HG03025 (cell line): ENCODE measurements at regions not wholly inside any gene's neighbourhood (a gene's known extent, or its start where the extent isn't known, plus 50 kb on each side); places are given as distances from the start of the nearest gene placed in this dataset.

Experiments used
- ATAC-seq: cut with Tn5 transposase; IDR thresholded peaks from one replicate; pipeline ENCODE4 v1.9.1; 2021; ENCODE audit warnings: mild to moderate bottlenecking, moderate library complexity; ENCODE audit not compliant: unreplicated experiment, low FRiP score

GRCh38 chr12:73308747-73309146 lies 1036.6 kb downstream of the TRHDE start:
- no peak for ATAC-seq

- no peak for ATAC-seq
These were observed 1049.1 kb downstream of the TRHDE start for GRCh38 chr12:73321319-73321718.

GRCh38 chr12:73321776-73322175 lies 1049.6 kb downstream of the TRHDE start:
- ATAC-seq: no peak

- ATAC-seq: no peak
These were observed 1058.6 kb downstream of the TRHDE start for GRCh38 chr12:73330584-73331351.

GRCh38 chr12:73341559-73342247 lies 1069.5 kb downstream of the TRHDE start:
- no peak for ATAC-seq

GRCh38 chr12:73342733-73343132 lies 1070.6 kb downstream of the TRHDE start:
- no peak for ATAC-seq

- no peak for ATAC-seq
These were observed 1080.7 kb downstream of the TRHDE start for GRCh38 chr12:73352826-73353225.

- ATAC-seq: no peak
These were observed 1089.1 kb downstream of the TRHDE start for GRCh38 chr12:73361156-73361863.

- no peak for ATAC-seq
These were observed 1089.7 kb downstream of the TRHDE start for GRCh38 chr12:73361864-73362230.

- ATAC-seq: no peak
These were observed 1090.5 kb downstream of the TRHDE start for GRCh38 chr12:73362666-73363065.

GRCh38 chr12:73372856-73373255 lies 1100.7 kb downstream of the TRHDE start:
- ATAC-seq: no peak

- ATAC-seq: no peak
These were observed 1102.2 kb downstream of the TRHDE start for GRCh38 chr12:73374360-73374759.

GRCh38 chr12:73383584-73384222 lies 1111.5 kb downstream of the TRHDE start:
- no peak for ATAC-seq

- ATAC-seq: no peak
These were observed 1112.4 kb downstream of the TRHDE start for GRCh38 chr12:73384592-73384991.

- no peak for ATAC-seq
These were observed 1118.1 kb downstream of the TRHDE start for GRCh38 chr12:73390261-73390660.

- ATAC-seq: no peak
These were observed 1124.6 kb upstream of the ATXN7L3B start for GRCh38 chr12:73413051-73413450.

GRCh38 chr12:73413974-73414373 lies 1123.7 kb upstream of the ATXN7L3B start:
- ATAC-seq: no peak

- no peak for ATAC-seq
These were observed 1122.7 kb upstream of the ATXN7L3B start for GRCh38 chr12:73414926-73415325.

- ATAC-seq: no peak
These were observed 1119.1 kb upstream of the ATXN7L3B start for GRCh38 chr12:73418541-73418940.

- no peak for ATAC-seq
These were observed 1115.8 kb upstream of the ATXN7L3B start for GRCh38 chr12:73421832-73422231.

- no peak for ATAC-seq
These were observed 1113.2 kb upstream of the ATXN7L3B start for GRCh38 chr12:73424484-73424883.
